ENCODE measurements at regions not wholly inside any gene's neighbourhood (a gene's known extent, or its start where the extent isn't known, plus 50 kb on each side); places are given as distances from the start of the nearest gene placed in this dataset.

DNA sequence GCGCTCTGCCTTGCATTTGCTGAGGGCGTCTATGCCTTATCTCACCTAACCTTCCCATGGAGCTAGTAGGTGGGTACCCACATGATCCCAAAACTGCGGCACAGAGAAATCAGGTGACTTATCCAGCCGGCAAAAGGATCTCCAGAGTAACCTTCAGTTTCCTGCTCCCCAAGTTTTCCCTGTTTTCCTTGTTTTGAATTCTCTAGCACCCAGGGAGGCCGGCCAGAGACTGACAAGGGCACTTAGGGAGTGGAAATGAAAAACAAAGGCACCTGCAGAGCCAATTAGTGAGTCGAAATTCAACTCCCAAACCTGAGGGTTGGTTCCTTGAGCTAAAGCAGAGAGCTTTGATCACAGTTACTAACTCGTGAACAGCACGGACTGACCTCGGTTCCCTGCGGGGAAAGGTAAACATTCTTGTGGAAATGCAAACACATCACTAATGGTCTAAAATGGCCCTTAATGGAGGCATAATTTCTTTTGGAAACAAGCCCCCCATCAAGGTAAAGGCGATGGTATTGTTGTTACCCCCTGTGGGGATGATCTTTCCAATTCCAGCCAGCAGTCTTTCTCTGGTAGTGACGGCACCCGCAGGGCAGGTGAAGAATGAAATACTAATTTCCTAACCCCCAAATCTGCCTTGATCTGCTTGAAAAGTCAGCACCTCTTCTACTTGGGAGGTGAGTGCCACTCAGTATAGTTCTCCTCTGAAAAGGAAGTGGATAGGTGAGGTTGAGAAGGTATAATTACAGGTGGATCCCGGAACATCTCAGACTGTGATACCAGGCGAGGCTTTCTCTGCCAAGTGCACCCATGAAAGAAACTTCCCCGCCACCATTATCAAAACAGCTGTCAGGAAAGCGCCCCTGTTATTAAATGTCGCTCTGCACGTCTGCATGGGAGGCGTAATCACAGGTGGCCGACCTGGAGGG, 365.6 kb upstream of the AUTS2 start:
- no peak overlapping the region for H4K8ac ChIP-seq (ENCODE audit: low read depth, low read length)
- H3K4ac ChIP-seq (ENCODE audit: low read depth, low read length): no peak overlapping the region
- no peak overlapping the region for H3K18ac ChIP-seq (ENCODE audit: low read length)
- H3K9ac ChIP-seq (ENCODE audit: low read length): no peak overlapping the region
- H2AK5ac ChIP-seq (ENCODE audit: low read length): no peak overlapping the region
- no peak overlapping the region for H3K56ac ChIP-seq (ENCODE audit: low read length)
- H4K5ac ChIP-seq (ENCODE audit: low read length): no peak overlapping the region
- H3K79me2 ChIP-seq (ENCODE audit: control insufficient read depth, insufficient read depth, low read length): no peaks in the 10 kb centered on the region
- H2BK15ac ChIP-seq (replicated peaks; ENCODE audit: low read depth): no peak overlapping the region
- H3K23ac ChIP-seq (ENCODE audit: low read length): no peak overlapping the region
- peaks cover 44% of the 10 kb centered on the region for H3K27me3 ChIP-seq (ENCODE audit: insufficient read depth, low read length, poor library complexity)
- no peaks in the 10 kb centered on the region for H3K4me1 ChIP-seq (ENCODE audit: control insufficient read depth, low read depth, low read length)
- H2BK5ac ChIP-seq (ENCODE audit: low read length): no peak overlapping the region
- H2BK120ac ChIP-seq (ENCODE audit: low read depth, low read length): no peak overlapping the region
- H3K36me3 ChIP-seq (ENCODE audit: control insufficient read depth, insufficient read depth, low read length): no peaks in the 10 kb centered on the region
- H3K4me2 ChIP-seq (ENCODE audit: low read length): no peak overlapping the region
- H3K4me3 ChIP-seq (ENCODE audit: low read length): no peak overlapping the region
- no peaks in the 10 kb centered on the region for H3K79me1 ChIP-seq (ENCODE audit: low read length)
- DNase-seq: peak; percentile 90
- H3K27ac ChIP-seq (ENCODE audit: low read depth, low read length): no peak overlapping the region
- WGBS (ENCODE audit: extremely low coverage, insufficient coverage, low lambda C conversion rate): no CpG with 5 or more reads among the region's 21 CpGs

DNA sequence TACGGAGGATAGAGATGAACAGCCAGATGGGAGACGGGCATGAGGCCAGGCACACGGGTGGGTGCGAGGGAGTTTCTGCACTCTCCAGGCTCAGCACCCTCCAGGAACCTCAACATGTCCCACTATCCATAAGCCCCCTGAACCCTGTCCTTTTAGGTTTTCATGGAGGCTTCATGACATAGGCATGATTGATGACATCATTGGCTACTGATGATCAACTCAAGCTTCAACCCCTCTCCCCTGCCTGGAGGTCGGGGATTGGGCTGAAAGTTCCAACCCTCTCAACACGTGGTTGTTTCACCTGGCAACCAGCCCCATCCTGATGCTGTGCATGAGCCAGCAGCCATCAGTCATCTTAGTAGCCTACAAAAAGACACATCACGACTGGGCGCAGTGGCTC, 360.7 kb upstream of the AUTS2 start:
- no peaks in the 10 kb centered on the region for H3K79me1 ChIP-seq (ENCODE audit: low read length)
- no peak overlapping the region for H3K18ac ChIP-seq (ENCODE audit: low read length)
- no peak overlapping the region for H4K8ac ChIP-seq (ENCODE audit: low read depth, low read length)
- H3K56ac ChIP-seq (ENCODE audit: low read length): no peak overlapping the region
- H4K5ac ChIP-seq (ENCODE audit: low read length): no peak overlapping the region
- H2BK120ac ChIP-seq (ENCODE audit: low read depth, low read length): no peak overlapping the region
- no peak overlapping the region for H3K23ac ChIP-seq (ENCODE audit: low read length)
- H3K4me2 ChIP-seq (ENCODE audit: low read length): no peak overlapping the region
- DNase-seq: no peak
- H3K27me3 ChIP-seq (ENCODE audit: insufficient read depth, low read length, poor library complexity): peaks cover 30% of the 10 kb centered on the region
- H3K4ac ChIP-seq (ENCODE audit: low read depth, low read length): no peak overlapping the region
- H3K4me1 ChIP-seq (ENCODE audit: control insufficient read depth, low read depth, low read length): no peaks in the 10 kb centered on the region
- H3K4me3 ChIP-seq (ENCODE audit: low read length): no peak overlapping the region
- H3K36me3 ChIP-seq (ENCODE audit: control insufficient read depth, insufficient read depth, low read length): no peaks in the 10 kb centered on the region
- WGBS (ENCODE audit: extremely low coverage, insufficient coverage, low lambda C conversion rate): no CpG with 5 or more reads among the region's 8 CpGs
- H2BK15ac ChIP-seq (replicated peaks; ENCODE audit: low read depth): no peak overlapping the region
- H3K27ac ChIP-seq (ENCODE audit: low read depth, low read length): no peak overlapping the region
- H3K9ac ChIP-seq (ENCODE audit: low read length): no peak overlapping the region
- H3K79me2 ChIP-seq (ENCODE audit: control insufficient read depth, insufficient read depth, low read length): no peaks in the 10 kb centered on the region
- no peak overlapping the region for H2BK5ac ChIP-seq (ENCODE audit: low read length)
- H2AK5ac ChIP-seq (ENCODE audit: low read length): no peak overlapping the region

DNA sequence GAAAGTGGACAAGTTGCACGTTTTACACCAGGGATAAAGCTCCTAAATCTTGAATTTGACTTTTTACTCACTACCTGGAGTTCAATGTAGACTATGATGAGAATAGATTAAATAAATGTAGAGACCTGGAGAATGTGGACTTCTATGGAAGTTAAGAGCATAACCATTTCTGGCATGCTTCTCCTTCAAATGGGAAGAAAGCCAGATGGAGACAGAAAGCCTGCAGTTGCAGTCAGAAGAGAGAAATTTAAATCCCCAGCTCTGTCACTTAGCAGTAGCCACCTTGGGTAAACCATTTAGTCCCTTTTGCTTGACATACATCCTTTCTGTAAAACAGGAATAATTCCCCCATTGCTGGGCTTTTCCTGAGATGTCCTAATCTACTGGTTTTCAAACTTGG, 355.3 kb upstream of the AUTS2 start:
- Histone ChIP-seq H2AK5ac (ENCODE audit: low read length) (no peak overlapping the region), H2BK5ac (ENCODE audit: low read length) (no peak overlapping the region), H3K79me1 (ENCODE audit: low read length) (no peaks in the 10 kb centered on the region), H4K5ac (ENCODE audit: low read length) (no peak overlapping the region), H3K4me3 (ENCODE audit: low read length) (no peak overlapping the region), H3K56ac (ENCODE audit: low read length) (no peak overlapping the region), H3K9ac (ENCODE audit: low read length) (no peak overlapping the region), H3K4me1 (ENCODE audit: control insufficient read depth, low read depth, low read length) (peaks cover 2% of the 10 kb centered on the region), H3K27ac (ENCODE audit: low read depth, low read length) (no peak overlapping the region), H3K4me2 (ENCODE audit: low read length) (no peak overlapping the region), H2BK120ac (ENCODE audit: low read depth, low read length) (no peak overlapping the region), H3K27me3 (ENCODE audit: insufficient read depth, low read length, poor library complexity) (peaks cover 2% of the 10 kb centered on the region), H3K23ac (ENCODE audit: low read length) (no peak overlapping the region), H4K8ac (ENCODE audit: low read depth, low read length) (no peak overlapping the region), H3K18ac (ENCODE audit: low read length) (no peak overlapping the region), H2BK15ac (replicated peaks; ENCODE audit: low read depth) (no peak overlapping the region), H3K79me2 (ENCODE audit: control insufficient read depth, insufficient read depth, low read length) (no peaks in the 10 kb centered on the region), H3K36me3 (ENCODE audit: control insufficient read depth, insufficient read depth, low read length) (no peaks in the 10 kb centered on the region), H3K4ac (ENCODE audit: low read depth, low read length) (no peak overlapping the region)
- no peak for DNase-seq
- WGBS (ENCODE audit: extremely low coverage, insufficient coverage, low lambda C conversion rate): no CpG with 5 or more reads among the region's 1 CpG

DNA sequence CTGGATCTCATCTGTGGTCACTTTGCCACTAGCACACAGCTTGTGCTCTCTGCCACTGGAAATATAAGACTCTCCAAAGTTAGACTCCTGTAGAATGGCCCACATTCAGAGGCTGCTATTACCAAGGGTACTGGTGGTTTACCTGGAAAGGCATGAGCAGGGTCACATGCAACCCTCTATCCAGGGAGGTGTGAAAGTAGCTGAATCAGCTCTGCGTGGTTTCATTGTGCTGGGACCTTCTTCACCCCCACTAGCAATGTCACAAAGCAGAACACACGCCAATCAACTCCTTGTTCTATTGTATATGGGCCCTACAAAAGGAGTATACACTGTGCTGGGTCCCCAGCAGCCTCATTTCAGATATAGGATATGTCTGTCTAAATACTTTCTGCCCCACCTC, 353.6 kb upstream of the AUTS2 start:
- WGBS (ENCODE audit: extremely low coverage, insufficient coverage, low lambda C conversion rate): no CpG with 5 or more reads among the region's 2 CpGs
- no peak overlapping the region for H3K27ac ChIP-seq (ENCODE audit: low read depth, low read length)
- H3K4me1 ChIP-seq (ENCODE audit: control insufficient read depth, low read depth, low read length): peaks cover 2% of the 10 kb centered on the region
- no peaks in the 10 kb centered on the region for H3K79me1 ChIP-seq (ENCODE audit: low read length)
- H3K18ac ChIP-seq (ENCODE audit: low read length): no peak overlapping the region
- peaks cover 2% of the 10 kb centered on the region for H3K27me3 ChIP-seq (ENCODE audit: insufficient read depth, low read length, poor library complexity)
- no peak overlapping the region for H2AK5ac ChIP-seq (ENCODE audit: low read length)
- H4K8ac ChIP-seq (ENCODE audit: low read depth, low read length): no peak overlapping the region
- no peaks in the 10 kb centered on the region for H3K36me3 ChIP-seq (ENCODE audit: control insufficient read depth, insufficient read depth, low read length)
- H3K79me2 ChIP-seq (ENCODE audit: control insufficient read depth, insufficient read depth, low read length): no peaks in the 10 kb centered on the region
- no peak overlapping the region for H3K4me2 ChIP-seq (ENCODE audit: low read length)
- H3K56ac ChIP-seq (ENCODE audit: low read length): no peak overlapping the region
- no peak overlapping the region for H2BK5ac ChIP-seq (ENCODE audit: low read length)
- H3K4ac ChIP-seq (ENCODE audit: low read depth, low read length): no peak overlapping the region
- H4K5ac ChIP-seq (ENCODE audit: low read length): no peak overlapping the region
- H3K4me3 ChIP-seq (ENCODE audit: low read length): no peak overlapping the region
- no peak for DNase-seq
- no peak overlapping the region for H2BK120ac ChIP-seq (ENCODE audit: low read depth, low read length)
- H3K9ac ChIP-seq (ENCODE audit: low read length): no peak overlapping the region
- H3K23ac ChIP-seq (ENCODE audit: low read length): no peak overlapping the region
- H2BK15ac ChIP-seq (replicated peaks; ENCODE audit: low read depth): no peak overlapping the region

DNA sequence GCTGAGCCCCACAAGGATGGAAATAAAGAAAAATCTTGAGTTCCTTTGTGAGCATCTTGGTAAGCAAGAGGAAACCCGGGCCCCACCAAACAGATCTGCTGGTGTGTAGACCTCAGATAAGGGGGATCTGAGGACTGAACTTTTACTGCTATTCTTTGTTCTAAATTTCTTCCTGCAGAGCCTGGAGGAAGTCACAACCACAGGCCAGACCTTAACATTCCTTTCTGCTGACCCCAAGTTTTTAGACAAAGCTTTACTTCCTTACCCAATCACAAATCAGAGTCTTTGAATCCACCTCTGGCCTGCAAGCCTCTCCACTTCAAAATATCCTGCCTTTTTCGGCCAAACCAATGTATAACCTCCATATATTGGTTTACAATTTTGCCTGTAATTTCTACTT, 352.6 kb upstream of the AUTS2 start:
- Histone ChIP-seq H3K27me3 (ENCODE audit: insufficient read depth, low read length, poor library complexity) (peaks cover 2% of the 10 kb centered on the region), H3K79me2 (ENCODE audit: control insufficient read depth, insufficient read depth, low read length) (no peaks in the 10 kb centered on the region), H2BK15ac (replicated peaks; ENCODE audit: low read depth) (no peak overlapping the region), H3K27ac (ENCODE audit: low read depth, low read length) (no peak overlapping the region), H3K18ac (ENCODE audit: low read length) (no peak overlapping the region), H2BK5ac (ENCODE audit: low read length) (no peak overlapping the region), H3K36me3 (ENCODE audit: control insufficient read depth, insufficient read depth, low read length) (no peaks in the 10 kb centered on the region), H3K4me1 (ENCODE audit: control insufficient read depth, low read depth, low read length) (peaks cover 2% of the 10 kb centered on the region), H3K9ac (ENCODE audit: low read length) (no peak overlapping the region), H3K4me2 (ENCODE audit: low read length) (no peak overlapping the region), H4K8ac (ENCODE audit: low read depth, low read length) (no peak overlapping the region), H2BK120ac (ENCODE audit: low read depth, low read length) (no peak overlapping the region), H3K56ac (ENCODE audit: low read length) (no peak overlapping the region), H3K4ac (ENCODE audit: low read depth, low read length) (no peak overlapping the region), H4K5ac (ENCODE audit: low read length) (no peak overlapping the region), H3K4me3 (ENCODE audit: low read length) (no peak overlapping the region), H3K79me1 (ENCODE audit: low read length) (no peaks in the 10 kb centered on the region), H3K23ac (ENCODE audit: low read length) (no peak overlapping the region), H2AK5ac (ENCODE audit: low read length) (no peak overlapping the region)
- WGBS (ENCODE audit: extremely low coverage, insufficient coverage, low lambda C conversion rate): no CpG with 5 or more reads among the region's 2 CpGs
- DNase-seq: peak; percentile 70

DNA sequence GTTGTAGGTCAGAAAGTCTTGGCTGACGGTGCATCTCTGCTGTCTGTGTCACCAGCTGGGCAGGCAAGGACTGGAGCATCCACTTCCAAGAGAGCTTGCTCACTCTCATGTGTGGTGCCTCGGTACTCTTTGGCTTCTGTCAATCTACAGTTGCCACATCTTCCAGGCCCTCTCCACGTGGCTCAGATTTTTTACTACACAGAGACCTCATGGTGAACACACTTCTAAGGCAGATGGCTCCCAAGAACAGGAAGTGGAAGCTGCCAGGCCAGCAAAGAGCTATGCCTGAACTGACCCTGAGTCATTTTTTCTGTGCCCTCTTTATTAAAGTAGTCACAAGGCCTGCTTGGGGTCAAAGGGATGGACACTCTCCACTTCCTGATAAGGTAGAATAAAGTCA, 351.5 kb upstream of the AUTS2 start:
- Histone ChIP-seq H3K4me1 (ENCODE audit: control insufficient read depth, low read depth, low read length) (peaks cover 2% of the 10 kb centered on the region), H4K8ac (ENCODE audit: low read depth, low read length) (no peak overlapping the region), H3K36me3 (ENCODE audit: control insufficient read depth, insufficient read depth, low read length) (no peaks in the 10 kb centered on the region), H3K18ac (ENCODE audit: low read length) (no peak overlapping the region), H3K27ac (ENCODE audit: low read depth, low read length) (no peak overlapping the region), H3K4me3 (ENCODE audit: low read length) (no peak overlapping the region), H3K56ac (ENCODE audit: low read length) (no peak overlapping the region), H2BK120ac (ENCODE audit: low read depth, low read length) (no peak overlapping the region), H4K5ac (ENCODE audit: low read length) (no peak overlapping the region), H3K4ac (ENCODE audit: low read depth, low read length) (no peak overlapping the region), H2BK5ac (ENCODE audit: low read length) (no peak overlapping the region), H3K79me2 (ENCODE audit: control insufficient read depth, insufficient read depth, low read length) (no peaks in the 10 kb centered on the region), H3K23ac (ENCODE audit: low read length) (no peak overlapping the region), H3K27me3 (ENCODE audit: insufficient read depth, low read length, poor library complexity) (peaks cover 2% of the 10 kb centered on the region), H2AK5ac (ENCODE audit: low read length) (no peak overlapping the region), H3K79me1 (ENCODE audit: low read length) (no peaks in the 10 kb centered on the region), H3K9ac (ENCODE audit: low read length) (no peak overlapping the region), H3K4me2 (ENCODE audit: low read length) (no peak overlapping the region), H2BK15ac (replicated peaks; ENCODE audit: low read depth) (no peak overlapping the region)
- no CpG with 5 or more reads among the region's 3 CpGs for WGBS (ENCODE audit: extremely low coverage, insufficient coverage, low lambda C conversion rate)
- no peak for DNase-seq
